Left colon (tissue), 2 donors: ENCODE measurements at regions not wholly inside any gene's neighbourhood (a gene's known extent, or its start where the extent isn't known, plus 50 kb on each side); places are given as distances from the start of the nearest gene placed in this dataset.
"Not testable (repeated sequence)": the region's sequence is repeated elsewhere in the genome, so short reads cannot be mapped to it uniquely, and the experiment has no call there.

Source experiments
- ATAC-seq: fragments of 200-7000 bp; cut with Tn5 transposase; one replicate; pipeline ENCODE4 v1.9.1; 2020; ENCODE audit warnings: mild to moderate bottlenecking, moderate library complexity
- DNase-seq, 2 donors: peaks; one replicate each; pipeline ENCODE4 v3.0.0-alpha.2; 2020
- intact Hi-C, 2 donors: fragments of 100-400 bp; cut with DNase I in 1 of 2; cut with micrococcal nuclease in 1 of 2; formaldehyde crosslinking; loops; one replicate each; pipeline versions ENCODE4 v1.11.2 to v1.14.0; 2022; cut with DNase I, micrococcal nuclease
- donor health status: DM: no; HTN: no; CAD: no.
- donor health status: DM: yes; HTN: yes; CAD: no.

DNA sequence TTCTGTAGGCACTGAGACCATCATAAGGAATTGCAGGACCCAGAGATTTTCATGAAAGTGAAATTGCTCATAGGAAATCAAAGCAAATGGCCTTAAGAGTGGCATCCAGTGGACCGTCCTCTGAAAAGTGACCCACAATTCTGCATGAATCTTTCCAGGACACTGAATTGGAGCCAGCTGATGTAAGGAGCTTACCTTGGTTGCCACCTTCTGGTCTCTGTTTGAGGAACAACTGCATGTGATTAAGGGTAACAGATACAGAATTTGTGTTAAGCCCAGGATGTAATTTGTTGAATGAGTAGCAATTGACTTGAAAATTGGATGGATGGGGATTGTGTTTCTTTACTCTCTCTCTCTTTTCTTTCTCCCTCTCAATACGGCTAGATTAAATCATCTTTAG, 49.9 kb upstream of the GAS1 start:
- ATAC-seq (no peak), DNase-seq (no peak)
- intact Hi-C loops, result no loop called here

GRCh38 chr9:86997951-86998350, 50.6 kb upstream of the GAS1 start:
- no peak for DNase-seq
- no peak for ATAC-seq
- intact Hi-C loops, result no loop called here

DNA sequence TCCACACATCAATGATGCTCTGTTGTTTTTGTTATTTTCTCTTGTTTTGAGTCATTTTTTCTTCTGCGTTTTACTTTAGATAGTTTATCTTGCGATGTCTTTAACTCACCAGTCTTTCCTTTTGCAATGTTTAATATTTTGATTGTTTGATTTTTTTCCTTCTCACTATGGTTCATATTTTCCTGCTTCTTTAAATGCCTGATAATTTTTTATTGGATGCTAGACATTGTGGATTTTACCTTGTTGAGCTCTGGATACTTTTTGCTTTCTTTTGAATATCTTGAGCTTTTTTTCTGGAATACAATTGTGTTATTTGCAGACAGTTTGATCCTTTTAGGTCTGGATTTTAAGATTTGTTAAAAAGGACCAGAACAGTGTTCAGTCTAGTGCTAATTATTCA, 55.2 kb upstream of the GAS1 start:
- ATAC-seq (no peak), DNase-seq (no peak)
- intact Hi-C loops, result no loop called here

DNA sequence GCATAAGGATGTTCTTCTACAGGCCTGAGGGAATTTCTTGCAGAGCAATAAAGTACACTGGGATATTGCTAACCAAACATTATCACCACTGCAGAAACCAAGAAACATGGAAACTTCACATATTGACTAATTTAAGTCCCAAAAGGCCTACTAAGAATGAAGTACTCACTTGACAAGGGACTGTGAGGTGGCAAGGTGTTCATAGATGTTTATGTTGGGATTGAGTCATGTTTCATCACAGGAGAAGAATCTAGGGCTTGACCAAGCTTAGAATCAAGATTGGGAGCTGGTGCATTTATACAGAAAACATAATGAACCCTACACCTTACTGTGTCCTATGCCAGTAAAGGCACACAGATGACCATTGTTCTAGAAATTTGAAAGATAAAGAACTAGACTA, 56.7 kb upstream of the GAS1 start:
- ATAC-seq, result no peak
- no peak for DNase-seq
- intact Hi-C loops, result no loop called here

- ATAC-seq, result no peak
- DNase-seq, result no peak
- intact Hi-C loops, result no loop called here
These were observed 59.6 kb upstream of the GAS1 start for GRCh38 chr9:87006956-87007355.

DNA sequence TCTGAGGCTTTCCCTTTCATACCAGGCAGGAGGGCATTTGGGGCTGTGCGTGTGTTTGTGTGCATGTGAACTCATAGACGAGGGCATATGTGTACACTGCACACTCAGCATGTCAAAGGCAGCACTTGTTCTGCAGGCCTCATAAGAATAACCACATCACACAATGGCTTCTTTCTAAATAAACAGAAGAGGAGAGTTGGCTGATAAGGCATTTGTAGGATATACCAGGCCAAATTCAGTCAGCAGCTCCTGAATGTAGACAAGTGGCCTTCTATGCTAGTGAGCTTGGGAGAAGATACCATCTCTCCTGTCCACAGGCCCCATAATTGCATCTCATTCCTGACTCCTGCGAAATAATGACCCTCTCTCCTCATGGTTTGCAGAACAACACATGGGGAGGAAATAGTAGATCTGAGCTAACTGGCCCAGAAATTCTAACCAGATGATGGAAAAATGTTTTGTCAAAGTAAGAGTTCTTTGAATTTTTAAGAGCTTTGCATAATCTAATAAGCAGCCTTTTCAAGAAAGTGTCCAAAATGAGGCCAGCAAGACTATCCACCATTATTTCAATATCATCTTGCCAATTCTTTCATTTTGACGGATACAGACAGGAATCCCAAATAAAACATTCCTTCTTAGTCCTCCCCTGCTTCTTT, 60.5 kb upstream of the GAS1 start:
- intact Hi-C loops, result no loop called here
- DNase-seq, result no peak
- no peak for ATAC-seq

- intact Hi-C loops, result no loop called here
- DNase-seq (no peak), ATAC-seq (no peak)
These were observed 61.4 kb upstream of the GAS1 start for GRCh38 chr9:87008667-87009066.

DNA sequence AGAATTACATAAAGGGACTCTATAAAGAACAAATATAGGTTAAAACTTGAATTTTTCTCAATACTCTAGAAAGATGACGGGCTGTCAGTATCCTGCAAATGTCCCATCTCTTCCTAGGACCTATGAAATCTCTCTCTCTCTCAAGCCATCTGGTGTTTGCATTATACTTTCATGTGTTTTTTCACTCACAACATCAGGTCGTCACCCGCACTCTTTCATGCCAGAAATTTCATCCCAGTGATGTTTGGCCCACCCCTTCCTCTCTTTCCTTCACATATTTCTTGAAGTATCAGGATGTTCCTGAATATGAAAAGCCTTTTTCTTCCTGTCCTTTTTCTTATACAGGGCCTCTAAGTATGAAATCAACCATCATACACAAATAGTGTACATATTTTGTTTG, 63.3 kb upstream of the GAS1 start:
- intact Hi-C loops, result no loop called here
- ATAC-seq (no peak), DNase-seq (no peak)

DNA sequence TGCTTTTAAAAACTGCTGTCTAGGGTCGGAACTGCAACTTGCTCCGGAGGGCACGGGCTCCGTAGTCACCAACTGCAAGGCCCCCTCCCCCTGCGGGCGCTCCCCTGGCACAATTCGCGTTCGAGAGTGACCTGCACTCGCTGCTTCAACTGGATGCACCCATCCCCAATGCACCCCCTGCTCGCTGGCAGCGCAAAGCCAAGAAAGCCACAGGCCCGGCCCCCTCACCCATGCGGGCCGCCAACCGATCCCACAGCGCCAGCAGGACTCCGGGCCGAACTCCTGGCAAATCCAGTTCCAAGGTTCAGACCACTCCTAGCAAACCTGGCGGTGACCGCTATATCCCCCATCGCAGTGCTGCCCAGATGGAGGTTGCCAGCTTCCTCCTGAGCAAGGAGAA, 64.2 kb upstream of the GAS1 start:
- DNase-seq (no peak), ATAC-seq (no peak)
- intact Hi-C loops, result no loop called here

GRCh38 chr9:87013490-87013889, 66.2 kb upstream of the GAS1 start:
- no peak for DNase-seq
- no peak for ATAC-seq
- intact Hi-C loops, result no loop called here

GRCh38 chr9:87014436-87014835, 67.1 kb upstream of the GAS1 start:
- no peak for DNase-seq
- ATAC-seq, result no peak
- intact Hi-C loops, result no loop called here

DNA sequence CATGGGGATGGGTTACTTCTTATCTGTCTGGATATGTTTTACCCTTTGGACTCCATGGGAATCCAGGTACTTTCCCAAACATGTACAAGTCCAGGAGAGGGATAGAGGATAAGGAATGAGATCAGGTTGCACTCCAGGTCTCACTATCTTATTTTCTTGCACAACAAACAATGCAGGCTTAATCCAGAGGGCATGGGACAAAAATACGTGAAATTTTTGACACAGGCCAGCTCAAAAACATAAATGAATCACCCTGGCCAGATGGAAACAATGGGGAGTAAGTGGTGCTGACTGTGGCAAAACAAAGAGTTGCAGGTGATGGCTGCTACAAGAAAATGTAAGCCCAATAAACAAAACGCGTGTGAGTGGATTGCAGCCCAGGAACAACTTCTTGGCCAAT, 69.4 kb upstream of the GAS1 start:
- no peak for DNase-seq
- intact Hi-C loops, result no loop called here

DNA sequence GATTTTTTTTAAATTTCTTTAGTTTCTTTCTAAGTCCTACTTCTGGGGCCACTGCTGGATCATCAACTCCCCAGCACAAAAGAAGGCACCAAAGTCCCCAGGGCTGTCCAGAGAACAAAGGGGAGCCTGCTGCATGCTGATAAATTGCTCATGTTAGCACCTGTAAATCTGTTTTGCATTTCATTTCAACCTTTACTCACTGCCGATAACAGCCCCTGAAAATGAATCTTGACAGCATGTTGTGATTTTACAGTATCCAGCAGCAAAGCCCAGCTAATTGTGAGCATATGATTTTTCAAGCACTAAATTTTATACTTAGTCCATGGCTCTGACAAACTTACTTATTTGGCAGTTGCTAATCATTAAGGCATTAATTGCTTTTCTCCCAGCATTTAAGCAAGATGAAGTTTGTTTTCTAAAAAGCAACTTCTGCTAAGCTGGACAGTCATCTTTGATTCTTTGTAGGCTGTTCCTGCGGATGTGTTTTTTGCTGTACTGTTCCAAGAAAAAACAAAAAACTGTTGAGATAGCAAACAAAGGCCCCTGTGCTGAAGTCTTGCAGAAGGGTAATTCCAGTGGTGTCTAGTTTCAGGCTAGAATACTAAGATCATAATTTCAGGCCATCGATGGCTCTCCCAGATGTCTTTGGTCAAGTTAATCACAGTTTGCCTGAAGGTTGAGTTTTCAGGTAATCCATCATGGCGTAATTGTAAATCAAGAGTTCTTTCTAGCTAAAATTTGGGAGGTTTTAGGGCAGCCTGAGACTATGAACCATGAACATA, 73.1 kb upstream of the GAS1 start:
- DNase-seq (no peak), ATAC-seq (no peak)
- intact Hi-C loops, result no loop called here

More for the DNA sequence above, 69.4 kb upstream of the GAS1 start:
- ATAC-seq, result no peak

- intact Hi-C loops, result no loop called here
- DNase-seq (no peak), ATAC-seq (no peak)
These were observed 74.9 kb upstream of the GAS1 start for GRCh38 chr9:87022178-87022577.

- intact Hi-C loops, result no loop called here
- ATAC-seq, result no peak
- no peak for DNase-seq
These were observed 78.9 kb upstream of the GAS1 start for GRCh38 chr9:87026204-87026603.

DNA sequence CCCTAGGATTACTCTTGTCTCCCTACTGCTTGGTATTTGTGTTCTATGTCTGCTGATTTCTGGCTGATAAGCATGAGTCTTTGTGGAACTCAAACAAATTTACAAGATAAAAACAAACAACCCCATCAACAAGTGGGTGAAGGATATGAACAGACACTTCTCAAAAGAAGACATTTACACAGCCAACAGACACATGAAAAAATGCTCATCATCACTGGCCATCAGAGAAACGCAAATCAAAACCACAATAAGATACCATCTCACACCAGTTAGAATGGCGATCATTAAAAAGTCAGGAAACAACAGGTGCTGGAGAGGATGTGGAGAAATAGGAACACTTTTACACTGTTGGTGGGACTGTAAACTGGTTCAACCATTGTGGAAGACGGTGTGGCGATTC, 81.5 kb upstream of the GAS1 start:
- DNase-seq, ATAC-seq, intact Hi-C loops: not testable (repeated sequence)

DNA sequence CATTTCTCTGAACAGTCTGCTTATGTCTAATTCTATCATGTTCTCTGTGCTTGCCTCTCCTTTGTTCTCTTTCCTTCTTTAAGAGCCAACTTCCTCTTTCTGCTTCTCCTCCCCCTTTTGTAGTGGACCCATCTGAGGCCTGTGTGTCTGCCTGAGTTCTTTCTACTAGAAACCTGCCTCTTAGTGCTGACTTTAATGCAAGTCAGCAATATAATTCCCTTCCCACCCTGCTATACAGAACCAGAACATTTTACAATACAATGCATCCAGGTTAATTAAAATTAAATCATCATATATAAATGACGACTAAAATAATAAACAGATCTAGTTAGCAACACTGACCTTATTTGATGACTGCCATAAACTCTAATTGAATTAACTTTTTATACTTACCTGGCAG, 82.6 kb upstream of the GAS1 start:
- intact Hi-C loops, result no loop called here
- no peak for ATAC-seq
- DNase-seq, result no peak

- no peak for DNase-seq
- intact Hi-C loops, result no loop called here
These were observed 87.5 kb upstream of the GAS1 start for GRCh38 chr9:87034841-87035240.

DNA sequence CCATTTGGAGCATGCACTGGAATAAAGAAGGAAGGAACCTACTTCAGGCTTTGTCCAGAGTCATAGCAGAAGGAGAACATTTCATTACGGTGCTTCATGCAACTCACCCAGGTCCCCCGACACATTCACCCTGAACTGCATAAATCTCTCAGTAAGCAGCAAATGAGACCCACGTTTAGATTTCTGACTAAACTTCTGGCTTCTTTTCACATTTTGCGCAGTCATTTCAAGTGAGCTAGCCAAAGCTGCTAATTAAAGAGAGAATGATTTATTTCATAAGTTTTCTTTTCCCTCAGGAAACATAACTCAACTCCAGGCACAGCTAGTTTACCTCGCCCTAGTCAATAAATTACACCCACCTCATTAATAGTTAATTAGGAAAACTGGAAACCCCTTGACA, 88.6 kb upstream of the GAS1 start:
- DNase-seq, result no peak
- no peak for ATAC-seq
- intact Hi-C loops, result no loop called here

More at GRCh38 chr9:87034841-87035240, 87.5 kb upstream of the GAS1 start:
- ATAC-seq, result no peak

DNA sequence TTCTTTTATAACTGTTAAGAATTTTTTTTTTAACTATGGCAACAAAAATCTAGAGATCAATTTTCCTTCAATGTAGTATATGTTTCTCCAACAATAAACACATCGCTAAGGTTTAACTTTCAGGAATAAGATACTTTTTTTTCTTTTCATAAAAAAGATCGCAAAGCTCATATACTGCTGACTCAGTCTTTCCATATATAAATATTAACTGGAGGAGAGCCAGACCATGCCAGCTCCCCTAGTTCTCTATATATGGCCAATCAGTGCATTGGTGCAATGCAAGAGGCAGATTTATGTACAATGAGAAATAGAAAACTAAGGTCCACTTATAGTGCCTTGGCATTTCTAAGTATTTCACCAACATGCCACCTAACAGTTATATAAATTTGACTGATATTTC, 89.2 kb upstream of the GAS1 start:
- DNase-seq (no peak), ATAC-seq (no peak)
- intact Hi-C loops, result no loop called here
